ENCODE measurements at regions not wholly inside any gene's neighbourhood (a gene's known extent, or its start where the extent isn't known, plus 50 kb on each side); places are given as distances from the start of the nearest gene placed in this dataset.

DNA sequence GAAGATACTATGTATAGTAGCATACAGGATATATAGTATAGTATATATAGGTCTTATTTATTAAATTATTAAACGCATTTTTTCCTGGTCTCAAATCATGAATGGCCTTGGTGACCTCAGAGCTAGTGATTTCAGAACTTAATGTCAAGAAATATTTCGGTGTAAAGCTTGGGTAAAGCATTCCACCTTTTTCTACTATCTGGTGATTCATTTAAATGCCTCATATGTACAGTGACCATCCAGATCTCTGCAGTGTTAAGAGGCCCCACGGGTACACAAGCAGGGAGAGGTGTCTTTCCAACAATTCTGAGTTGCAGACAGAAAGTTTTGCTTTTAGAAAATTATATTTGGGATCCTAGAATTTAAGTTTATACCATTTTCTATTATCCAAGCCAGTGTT, 626.5 kb downstream of the PTPRC start (continued):
- TF ChIP-seq, protein P1, sequence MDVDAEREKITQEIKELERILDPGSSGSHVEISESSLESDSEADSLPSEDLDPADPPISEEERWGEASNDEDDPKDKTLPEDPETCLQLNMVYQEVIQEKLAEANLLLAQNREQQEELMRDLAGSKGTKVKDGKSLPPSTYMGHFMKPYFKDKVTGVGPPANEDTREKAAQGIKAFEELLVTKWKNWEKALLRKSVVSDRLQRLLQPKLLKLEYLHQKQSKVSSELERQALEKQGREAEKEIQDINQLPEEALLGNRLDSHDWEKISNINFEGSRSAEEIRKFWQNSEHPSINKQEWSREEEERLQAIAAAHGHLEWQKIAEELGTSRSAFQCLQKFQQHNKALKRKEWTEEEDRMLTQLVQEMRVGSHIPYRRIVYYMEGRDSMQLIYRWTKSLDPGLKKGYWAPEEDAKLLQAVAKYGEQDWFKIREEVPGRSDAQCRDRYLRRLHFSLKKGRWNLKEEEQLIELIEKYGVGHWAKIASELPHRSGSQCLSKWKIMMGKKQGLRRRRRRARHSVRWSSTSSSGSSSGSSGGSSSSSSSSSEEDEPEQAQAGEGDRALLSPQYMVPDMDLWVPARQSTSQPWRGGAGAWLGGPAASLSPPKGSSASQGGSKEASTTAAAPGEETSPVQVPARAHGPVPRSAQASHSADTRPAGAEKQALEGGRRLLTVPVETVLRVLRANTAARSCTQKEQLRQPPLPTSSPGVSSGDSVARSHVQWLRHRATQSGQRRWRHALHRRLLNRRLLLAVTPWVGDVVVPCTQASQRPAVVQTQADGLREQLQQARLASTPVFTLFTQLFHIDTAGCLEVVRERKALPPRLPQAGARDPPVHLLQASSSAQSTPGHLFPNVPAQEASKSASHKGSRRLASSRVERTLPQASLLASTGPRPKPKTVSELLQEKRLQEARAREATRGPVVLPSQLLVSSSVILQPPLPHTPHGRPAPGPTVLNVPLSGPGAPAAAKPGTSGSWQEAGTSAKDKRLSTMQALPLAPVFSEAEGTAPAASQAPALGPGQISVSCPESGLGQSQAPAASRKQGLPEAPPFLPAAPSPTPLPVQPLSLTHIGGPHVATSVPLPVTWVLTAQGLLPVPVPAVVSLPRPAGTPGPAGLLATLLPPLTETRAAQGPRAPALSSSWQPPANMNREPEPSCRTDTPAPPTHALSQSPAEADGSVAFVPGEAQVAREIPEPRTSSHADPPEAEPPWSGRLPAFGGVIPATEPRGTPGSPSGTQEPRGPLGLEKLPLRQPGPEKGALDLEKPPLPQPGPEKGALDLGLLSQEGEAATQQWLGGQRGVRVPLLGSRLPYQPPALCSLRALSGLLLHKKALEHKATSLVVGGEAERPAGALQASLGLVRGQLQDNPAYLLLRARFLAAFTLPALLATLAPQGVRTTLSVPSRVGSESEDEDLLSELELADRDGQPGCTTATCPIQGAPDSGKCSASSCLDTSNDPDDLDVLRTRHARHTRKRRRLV (CRISPR knock-in tag; IDR thresholded peaks at IDR 0.05): no peak
- TF ChIP-seq ZEB1 (IDR thresholded peaks at IDR 0.05; ENCODE audit: insufficient replicate concordance, low read depth): no peak

DNA sequence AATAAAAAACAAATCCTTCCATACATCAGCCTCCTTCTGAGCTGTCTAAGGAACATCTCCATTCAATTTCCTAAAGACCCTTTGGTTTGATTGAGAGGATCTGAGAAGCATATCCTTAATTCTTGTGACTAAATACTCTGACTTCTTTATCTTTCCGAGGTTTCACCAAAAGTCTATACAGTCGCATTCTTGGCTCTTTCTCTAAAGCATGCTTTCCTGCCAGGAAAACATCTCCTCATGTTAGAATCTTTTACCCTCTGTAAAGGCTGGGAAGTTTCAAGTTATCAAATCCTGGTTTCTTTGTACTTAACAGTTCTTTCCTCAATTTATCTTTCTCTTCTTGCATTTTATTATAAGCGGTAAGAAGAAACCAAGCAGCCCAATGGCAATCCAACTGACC, 630.4 kb downstream of the PTPRC start:
- Histone ChIP-seq H3K4me1 (ENCODE audit: insufficient read depth, low read length) (no peaks in the 10 kb centered on the region), H3K27ac (ENCODE audit: extremely low read length, insufficient read depth, low read length) (no peak overlapping the region), H3K79me2 (ENCODE audit: insufficient read depth, low read length) (no peaks in the 10 kb centered on the region), H2AFZ (ENCODE audit: low read length) (no peak overlapping the region), H4K20me1 (ENCODE audit: insufficient read depth, low read length) (no peaks in the 10 kb centered on the region), H3K4me3 (replicated peaks in 1 of 3; ENCODE audit: insufficient read depth in 1 of 3, low read depth in 2 of 3, low read length in 3 of 3) (no peak overlapping the region), H3K4me2 (ENCODE audit: low read depth, low read length) (no peak overlapping the region), H3K9ac (ENCODE audit: insufficient read depth, low read depth, low read length) (no peak overlapping the region), H3K36me3 (replicated peaks in 1 of 2; ENCODE audit: control insufficient read depth in 1 of 2, insufficient read depth in 2 of 2, low read length in 2 of 2) (no peaks in the 10 kb centered on the region), H3K27me3 (ENCODE audit: control insufficient read depth in 1 of 2, insufficient read depth in 2 of 2, low read length in 2 of 2) (no peaks in the 10 kb centered on the region), H3K9me3 (ENCODE audit: low read length) (peaks cover 4% of the 10 kb centered on the region; the same call in 1 of the 2 replicates)
- TF ChIP-seq CBFB (CRISPR knock-in tag; IDR thresholded peaks at IDR 0.05) (no peak), HOXA5 (CRISPR knock-in tag; IDR thresholded peaks at IDR 0.05) (no peak)
- ChIA-PET CTCF (ENCODE audit: low intra/inter-chr PET ratio, low total read pairs) (no interaction called here), POLR2A (no interaction called here)
- 92% methylated on average over 3 of the region's 3 CpGs for WGBS (ENCODE audit: low lambda C conversion rate)
- FAIRE-seq (no peak), ATAC-seq (no peak), DNase-seq (ENCODE audit: low spot score) (no peak)
- BruUV-seq (replicated peaks): no TSS peak
- intact Hi-C loops (cut with micrococcal nuclease; ENCODE audit: unreplicated experiment) (no loop called here), in situ Hi-C loops (cut with HindIII; ENCODE audit: extremely low pct_ligation_motif_present, low pct_unique_long_range_greater_than_20kb) (no loop called here)
